C4-2B (cell line): ENCODE measurements at regions not wholly inside any gene's neighbourhood (a gene's known extent, or its start where the extent isn't known, plus 50 kb on each side); places are given as distances from the start of the nearest gene placed in this dataset.
"Not testable (repeated sequence)": the region's sequence is repeated elsewhere in the genome, so short reads cannot be mapped to it uniquely, and the experiment has no call there.

Source experiments
- H3K27ac ChIP-seq: fragments of 450-650 bp; 2 replicates; pipeline ENCODE4 v1.5.1; 2017
- ZFX ChIP-seq: fragments of 450-650 bp; IDR thresholded peaks from 2 replicates; pipeline ENCODE4 v1.6.1; 2017
- TF ChIP-seq, protein P1 (sequence below): fragments of 450-650 bp; conservative IDR thresholded peaks from 2 replicates; pipeline ENCODE4 v1.5.1; 2017; ENCODE audit warnings: mild to moderate bottlenecking

DNA sequence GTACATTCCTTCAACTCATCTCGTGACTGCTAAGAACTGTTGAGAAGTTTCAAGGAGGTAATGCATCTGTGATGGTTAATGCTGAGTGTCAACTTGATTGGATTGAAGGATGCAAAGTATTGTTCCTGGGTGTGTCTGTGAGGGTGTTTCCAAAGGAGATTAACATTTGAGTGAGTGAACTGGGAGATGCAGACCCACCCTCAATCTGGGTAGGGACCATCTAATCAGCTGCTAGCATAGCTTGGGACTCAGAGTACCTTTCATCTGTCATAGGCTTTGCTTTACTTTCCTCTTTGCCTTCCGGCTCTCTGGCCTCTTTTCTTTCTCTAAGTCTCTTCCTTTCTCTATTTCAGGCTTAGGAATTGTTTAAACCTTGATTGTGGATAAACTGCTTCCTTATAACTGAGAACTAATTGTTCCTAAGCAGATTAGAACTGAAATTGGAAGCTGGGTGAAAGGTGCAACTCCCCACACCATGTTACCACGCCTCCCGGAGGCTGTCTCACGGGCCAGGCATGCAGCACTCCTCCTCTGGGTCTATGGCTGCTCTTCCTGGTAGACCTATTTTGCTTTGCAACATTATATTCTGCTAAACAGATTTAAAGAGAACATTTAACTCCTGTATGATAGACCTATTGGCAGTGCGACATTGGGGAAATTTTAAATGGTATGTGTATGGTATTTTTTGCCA lies 298.2 kb downstream of the CCSER2 start:
- TF ChIP-seq, protein P1, sequence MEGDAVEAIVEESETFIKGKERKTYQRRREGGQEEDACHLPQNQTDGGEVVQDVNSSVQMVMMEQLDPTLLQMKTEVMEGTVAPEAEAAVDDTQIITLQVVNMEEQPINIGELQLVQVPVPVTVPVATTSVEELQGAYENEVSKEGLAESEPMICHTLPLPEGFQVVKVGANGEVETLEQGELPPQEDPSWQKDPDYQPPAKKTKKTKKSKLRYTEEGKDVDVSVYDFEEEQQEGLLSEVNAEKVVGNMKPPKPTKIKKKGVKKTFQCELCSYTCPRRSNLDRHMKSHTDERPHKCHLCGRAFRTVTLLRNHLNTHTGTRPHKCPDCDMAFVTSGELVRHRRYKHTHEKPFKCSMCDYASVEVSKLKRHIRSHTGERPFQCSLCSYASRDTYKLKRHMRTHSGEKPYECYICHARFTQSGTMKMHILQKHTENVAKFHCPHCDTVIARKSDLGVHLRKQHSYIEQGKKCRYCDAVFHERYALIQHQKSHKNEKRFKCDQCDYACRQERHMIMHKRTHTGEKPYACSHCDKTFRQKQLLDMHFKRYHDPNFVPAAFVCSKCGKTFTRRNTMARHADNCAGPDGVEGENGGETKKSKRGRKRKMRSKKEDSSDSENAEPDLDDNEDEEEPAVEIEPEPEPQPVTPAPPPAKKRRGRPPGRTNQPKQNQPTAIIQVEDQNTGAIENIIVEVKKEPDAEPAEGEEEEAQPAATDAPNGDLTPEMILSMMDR: no peak
- H3K27ac ChIP-seq: no peak overlapping the region

- H3K27ac ChIP-seq: no peak overlapping the region
- TF ChIP-seq, protein P1: no peak
- no peak for TF ChIP-seq ZFX
Measured at GRCh38 chr10:84632866-84633265, 304.5 kb downstream of the CCSER2 start.

DNA sequence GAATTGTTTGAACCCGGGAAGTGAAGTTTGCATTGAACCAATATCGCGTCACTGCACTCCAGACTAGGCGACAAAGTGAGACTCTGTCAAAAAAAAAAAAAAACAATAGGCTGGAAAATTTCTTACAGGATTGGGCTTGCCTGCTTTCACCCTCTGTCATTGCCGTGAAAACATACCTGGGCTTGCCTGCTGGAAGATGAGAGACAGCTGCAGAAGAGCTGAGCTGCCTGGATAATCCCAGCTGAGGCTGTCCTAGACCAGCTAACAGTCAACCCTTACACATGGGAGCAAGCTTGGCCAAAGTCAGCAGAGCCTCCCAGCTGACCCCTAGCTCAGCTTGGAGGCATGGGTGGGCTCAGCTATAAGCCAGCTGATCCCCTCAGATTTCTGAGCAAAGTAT lies 306.2 kb downstream of the CCSER2 start:
- no peak overlapping the region for H3K27ac ChIP-seq
- TF ChIP-seq, protein P1: no peak
- TF ChIP-seq ZFX: no peak

GRCh38 chr10:84650628-84651027 lies 322.2 kb downstream of the CCSER2 start:
- not testable (repeated sequence) for H3K27ac ChIP-seq

GRCh38 chr10:84654671-84655070 lies 326.3 kb downstream of the CCSER2 start:
- TF ChIP-seq, protein P1: no peak
- no peak for TF ChIP-seq ZFX
- H3K27ac ChIP-seq: no peak overlapping the region

GRCh38 chr10:84659027-84659426 lies 330.6 kb downstream of the CCSER2 start:
- TF ChIP-seq, protein P1: no peak
- no peak for TF ChIP-seq ZFX
- H3K27ac ChIP-seq: no peak overlapping the region

DNA sequence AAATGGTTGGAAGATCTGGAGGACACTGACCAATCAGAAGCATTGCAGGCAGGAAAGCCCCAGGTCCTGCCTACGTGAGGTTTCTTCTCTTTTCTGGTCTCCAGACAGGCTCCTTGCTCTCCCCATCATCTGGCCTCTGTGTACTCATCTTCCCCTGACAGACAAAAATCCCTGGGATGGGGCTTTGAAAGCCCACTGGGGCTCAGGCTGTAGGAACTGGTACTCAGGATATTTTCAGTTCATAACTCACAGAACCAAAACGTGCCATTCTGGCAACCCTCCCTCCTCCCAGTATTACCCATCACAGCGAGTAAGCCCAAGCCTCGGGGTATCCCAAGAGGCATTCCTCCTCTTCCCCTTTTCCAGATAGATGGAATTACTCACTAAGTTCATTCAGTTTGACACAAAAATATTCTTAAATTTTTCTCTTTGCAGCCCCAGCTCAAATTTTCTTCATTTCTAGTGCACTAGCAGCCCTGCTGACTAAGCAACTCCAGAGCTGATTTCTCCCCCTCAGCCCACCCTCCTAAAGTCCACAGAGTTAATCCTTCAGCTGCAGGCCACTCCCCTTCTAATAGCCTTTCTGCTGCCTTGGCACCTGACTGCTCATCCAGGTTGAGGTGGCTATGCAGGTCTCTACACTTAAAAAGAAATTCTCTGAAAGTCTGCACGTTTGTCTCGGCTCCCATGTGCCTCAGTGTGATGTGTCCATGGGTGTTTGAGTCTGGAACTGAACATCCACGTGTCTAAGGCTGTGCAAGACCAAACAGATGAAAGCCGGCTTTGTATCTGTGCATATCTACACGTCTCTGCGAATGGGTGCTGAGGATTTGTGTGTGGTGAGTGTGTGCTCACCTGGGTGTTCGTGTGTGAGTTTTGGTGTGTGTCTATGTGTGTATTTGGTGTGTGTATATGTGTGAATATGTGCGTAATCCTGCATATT lies 331.4 kb downstream of the CCSER2 start:
- TF ChIP-seq, protein P1: no peak
- no peak for TF ChIP-seq ZFX
- H3K27ac ChIP-seq: no peak overlapping the region
